H1 (cell line): ENCODE measurements at regions not wholly inside any gene's neighbourhood (a gene's known extent, or its start where the extent isn't known, plus 50 kb on each side); places are given as distances from the start of the nearest gene placed in this dataset.

ENCODE experiments used
- EZH2 ChIP-seq: fragments of 200-600 bp; sonication (generic); IDR thresholded peaks from 2 replicates; pipeline ENCODE4 v1.7.1; 2012; ENCODE audit warnings: low read depth, mild to moderate bottlenecking, moderate library complexity, low read length, inconsistent platforms; ENCODE audit not compliant: severe bottlenecking
- FOSL1 ChIP-seq: IDR thresholded peaks from 2 replicates; pipeline ENCODE4 v1.6.1; 2011; ENCODE audit warnings: mild to moderate bottlenecking, low read depth, low read length, moderate library complexity; ENCODE audit not compliant: insufficient read depth
- POLR2A ChIP-seq, 2 experiments: IDR thresholded peaks; 1 replicate in 1 of 2; 2 replicates in 1 of 2; pipeline ENCODE4 v1.6.1; 2011; ENCODE audit warnings: low read depth in 2 of 2, low read length in 2 of 2, mild to moderate bottlenecking in 2 of 2; ENCODE audit errors: control extremely low read depth in 1 of 2
- POLR2AphosphoS5 ChIP-seq: IDR thresholded peaks from 2 replicates; pipeline ENCODE4 v1.6.1; 2011; ENCODE audit warnings: low read depth, low read length
- RAD21 ChIP-seq, 2 experiments: IDR thresholded peaks in 1 of 2; conservative IDR thresholded peaks in 1 of 2; 2 replicates each; pipeline ENCODE4 v1.6.1; 2011; ENCODE audit warnings: low read depth in 2 of 2, low read length in 2 of 2, improper control_type of control experiment in 1 of 2, inconsistent platforms in 1 of 2, mild to moderate bottlenecking in 1 of 2, moderate library complexity in 1 of 2
- TCF12 ChIP-seq: IDR thresholded peaks from 2 replicates; pipeline ENCODE4 v1.6.1; 2011; ENCODE audit warnings: low read depth, mild to moderate bottlenecking, low read length
- TF ChIP-seq, protein P1 (sequence below), 3 experiments: IDR thresholded peaks; 1 replicate in 2 of 3; 2 replicates in 1 of 3; pipeline versions ENCODE4 v1.5.1 to v1.6.1; 2011; ENCODE audit warnings: low read length in 3 of 3, mild to moderate bottlenecking in 3 of 3, inconsistent platforms in 2 of 3, low read depth in 1 of 3, moderate library complexity in 1 of 3; ENCODE audit not compliant: insufficient read depth in 1 of 3; ENCODE audit errors: control extremely low read depth in 1 of 3

DNA sequence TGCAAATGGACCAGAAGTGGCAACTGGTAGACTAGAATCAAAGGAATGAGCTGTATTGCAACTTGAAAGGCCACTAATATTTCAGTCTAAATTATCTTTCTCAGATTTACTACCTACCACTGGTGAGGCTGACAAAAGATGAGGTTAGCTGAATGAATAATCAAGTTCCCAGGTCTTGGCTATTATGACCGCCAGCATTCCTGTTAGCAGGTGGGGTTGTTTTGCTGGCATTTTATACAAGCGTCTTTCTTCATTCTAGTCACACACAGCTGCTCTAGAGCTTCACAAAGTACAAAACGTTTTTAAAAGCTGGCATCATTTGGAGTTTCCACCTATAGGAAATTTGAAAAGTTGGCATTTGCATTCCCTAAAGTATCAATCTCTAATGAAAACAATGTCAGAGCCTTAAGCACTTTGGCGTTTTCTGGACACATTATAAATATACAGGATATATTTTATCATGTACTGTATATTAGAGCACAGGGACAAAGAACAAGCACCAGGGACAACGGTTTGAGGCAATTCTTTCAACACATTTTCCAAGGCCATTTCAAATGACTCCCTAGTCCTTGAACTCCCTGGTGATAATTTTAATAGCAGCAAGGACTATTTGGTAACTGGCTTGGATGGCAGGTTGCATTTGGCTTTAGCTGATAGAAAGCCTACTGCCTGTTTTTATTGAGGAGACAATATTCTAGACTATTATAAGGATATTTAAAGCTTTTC is 410.2 kb upstream of the CHST9 start:
- TF ChIP-seq EZH2 (no peak), POLR2AphosphoS5 (no peak), RAD21 (IDR thresholded peaks at IDR 0.05 in 1 of 2, conservative IDR thresholded peaks at IDR 0.05 in 1 of 2; ENCODE audit: low read depth in 2 of 2, low read length in 2 of 2) (no peak), FOSL1 (no peak), POLR2A (IDR thresholded peaks at IDR 0.05; ENCODE audit: control extremely low read depth in 1 of 2, low read depth in 2 of 2, low read length in 2 of 2) (no peak), TCF12 (no peak)
- TF ChIP-seq, protein P1, sequence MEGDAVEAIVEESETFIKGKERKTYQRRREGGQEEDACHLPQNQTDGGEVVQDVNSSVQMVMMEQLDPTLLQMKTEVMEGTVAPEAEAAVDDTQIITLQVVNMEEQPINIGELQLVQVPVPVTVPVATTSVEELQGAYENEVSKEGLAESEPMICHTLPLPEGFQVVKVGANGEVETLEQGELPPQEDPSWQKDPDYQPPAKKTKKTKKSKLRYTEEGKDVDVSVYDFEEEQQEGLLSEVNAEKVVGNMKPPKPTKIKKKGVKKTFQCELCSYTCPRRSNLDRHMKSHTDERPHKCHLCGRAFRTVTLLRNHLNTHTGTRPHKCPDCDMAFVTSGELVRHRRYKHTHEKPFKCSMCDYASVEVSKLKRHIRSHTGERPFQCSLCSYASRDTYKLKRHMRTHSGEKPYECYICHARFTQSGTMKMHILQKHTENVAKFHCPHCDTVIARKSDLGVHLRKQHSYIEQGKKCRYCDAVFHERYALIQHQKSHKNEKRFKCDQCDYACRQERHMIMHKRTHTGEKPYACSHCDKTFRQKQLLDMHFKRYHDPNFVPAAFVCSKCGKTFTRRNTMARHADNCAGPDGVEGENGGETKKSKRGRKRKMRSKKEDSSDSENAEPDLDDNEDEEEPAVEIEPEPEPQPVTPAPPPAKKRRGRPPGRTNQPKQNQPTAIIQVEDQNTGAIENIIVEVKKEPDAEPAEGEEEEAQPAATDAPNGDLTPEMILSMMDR (IDR thresholded peaks at IDR 0.05; ENCODE audit: control extremely low read depth in 1 of 3, insufficient read depth in 1 of 3, low read depth in 1 of 3, low read length in 3 of 3): no peak
